CD14-positive monocyte (primary cell): ENCODE measurements at regions not wholly inside any gene's neighbourhood (a gene's known extent, or its start where the extent isn't known, plus 50 kb on each side); places are given as distances from the start of the nearest gene placed in this dataset.

Experiments
- DNase-seq, 3 donors: peaks; one replicate each; pipeline ENCODE4 v3.0.0-alpha.2; 2011 to 2022
- H2AFZ ChIP-seq: 2 replicates; pipeline ENCODE4 v1.6.0; 2012; ENCODE audit warnings: mild to moderate bottlenecking, low read depth, low read length, inconsistent platforms; ENCODE audit not compliant: insufficient read depth, poor library complexity, severe bottlenecking
- H3K27ac ChIP-seq, 2 donors: 1 replicate in 1 of 2; 2 replicates in 1 of 2; pipeline ENCODE4 v1.5.1; 2012 to 2013; ENCODE audit warnings: low read length in 2 of 2, control low read depth in 1 of 2, inconsistent platforms in 1 of 2, low read depth in 1 of 2, mild to moderate bottlenecking in 1 of 2
- H3K27me3 ChIP-seq, 2 donors: one replicate each; pipeline versions ENCODE4 v1.6.0 to v1.6.1; 2011 to 2013; ENCODE audit warnings: low read length in 2 of 2; ENCODE audit not compliant: control insufficient read depth in 2 of 2, insufficient read depth in 2 of 2
- H3K36me3 ChIP-seq, 2 donors: replicated peaks in 1 of 2; 1 replicate in 1 of 2; 2 replicates in 1 of 2; pipeline versions ENCODE4 v1.5.1 to v1.6.1; 2012 to 2013; ENCODE audit warnings: low read length in 2 of 2, control low read depth in 1 of 2, inconsistent platforms in 1 of 2, mild to moderate bottlenecking in 1 of 2; ENCODE audit not compliant: insufficient read depth in 2 of 2, control insufficient read depth in 1 of 2
- H3K4me1 ChIP-seq, 2 donors: 1 replicate in 1 of 2; 2 replicates in 1 of 2; pipeline versions ENCODE4 v1.5.1 to v1.6.1; 2012 to 2013; ENCODE audit warnings: low read length in 2 of 2, control low read depth in 1 of 2, inconsistent platforms in 1 of 2, mild to moderate bottlenecking in 1 of 2, moderate library complexity in 1 of 2; ENCODE audit not compliant: insufficient read depth in 2 of 2, control insufficient read depth in 1 of 2
- H3K4me2 ChIP-seq: replicated peaks from 2 replicates; pipeline ENCODE3; 2012; ENCODE audit warnings: low read length, moderate library complexity, mild to moderate bottlenecking; ENCODE audit not compliant: poor library complexity, severe bottlenecking; ENCODE audit errors: extremely low read depth
- H3K4me3 ChIP-seq, 3 experiments: fragments of 200-600 bp in 1 of 3; sonication (generic) in 1 of 3; replicated peaks in 1 of 3; 1 replicate in 2 of 3; 2 replicates in 1 of 3; pipeline ENCODE4 v1.5.1; 2011 to 2013; ENCODE audit warnings: low read length in 3 of 3, mild to moderate bottlenecking in 3 of 3, control low read depth in 2 of 3, low read depth in 2 of 3, inconsistent platforms in 1 of 3, moderate library complexity in 1 of 3
- H3K79me2 ChIP-seq: 2 replicates; pipeline ENCODE4 v1.6.0; 2012; ENCODE audit warnings: mild to moderate bottlenecking, control low read depth, inconsistent platforms, low read length, moderate library complexity; ENCODE audit not compliant: insufficient read depth
- H3K9ac ChIP-seq: 2 replicates; pipeline ENCODE4 v1.6.0; 2017; ENCODE audit warnings: low read length, mild to moderate bottlenecking; ENCODE audit not compliant: insufficient read depth, poor library complexity, severe bottlenecking
- H3K9me3 ChIP-seq, 2 donors: replicated peaks in 1 of 2; 1 replicate in 1 of 2; 2 replicates in 1 of 2; pipeline versions ENCODE4 v1.5.1 to v1.6.1; 2012 to 2013; ENCODE audit warnings: low read length in 2 of 2, control low read depth in 1 of 2; ENCODE audit not compliant: control insufficient read depth in 1 of 2, insufficient read depth in 1 of 2
- H4K20me1 ChIP-seq: 2 replicates; pipeline ENCODE4 v1.6.0; 2012; ENCODE audit warnings: mild to moderate bottlenecking, low read length, control low read depth, moderate library complexity; ENCODE audit not compliant: insufficient read depth
- H3K27ac Mint-ChIP-seq, 7 donors: one replicate each; pipeline ENCODE4 v1.8.0; 2020; ENCODE audit warnings: mild to moderate bottlenecking in 7 of 7, mixed read lengths in 7 of 7, moderate library complexity in 6 of 7, inconsistent platforms in 2 of 7
- H3K27me3 Mint-ChIP-seq, 3 donors: one replicate each; pipeline ENCODE4 v1.8.0; 2021 to 2022; ENCODE audit warnings: low read depth in 3 of 3, mild to moderate bottlenecking in 3 of 3, mixed read lengths in 3 of 3, moderate library complexity in 3 of 3, inconsistent platforms in 1 of 3
- H3K36me3 Mint-ChIP-seq, 2 donors: one replicate each; pipeline ENCODE4 v1.8.0; 2020; ENCODE audit warnings: mixed read lengths in 2 of 2, inconsistent platforms in 1 of 2, mild to moderate bottlenecking in 1 of 2
- H3K4me1 Mint-ChIP-seq: one replicate; pipeline ENCODE4 v1.8.0; 2020; ENCODE audit warnings: mild to moderate bottlenecking, mixed read lengths
- H3K4me3 Mint-ChIP-seq, 2 donors: one replicate each; pipeline ENCODE4 v1.8.0; 2020; ENCODE audit warnings: mild to moderate bottlenecking in 2 of 2, mixed read lengths in 2 of 2, moderate library complexity in 1 of 2
- H3K9me3 Mint-ChIP-seq, 7 donors: one replicate each; pipeline ENCODE4 v1.8.0; 2020 to 2022; ENCODE audit warnings: mixed read lengths in 7 of 7, mild to moderate bottlenecking in 6 of 7, moderate library complexity in 6 of 7, inconsistent platforms in 2 of 7
- CTCF ChIP-seq: fragments of 200-600 bp; IDR thresholded peaks from one replicate; pipeline ENCODE4 v1.8.0; 2022; ENCODE audit warnings: antibody characterized with exemption, mild to moderate bottlenecking
- WGBS: methylation state at CpG from one replicate; pipeline ENCODE4 v1.1.5; 2013; ENCODE audit warnings: missing lambda C conversion rate; ENCODE audit not compliant: insufficient coverage; 5-methylcytosine and 5-hydroxymethylcytosine counted together
- intact Hi-C, 2 donors: fragments of 100-400 bp; cut with micrococcal nuclease; formaldehyde crosslinking; loops; one replicate each; pipeline versions ENCODE4 v1.15.0 to v1.15.1; 2023

- no CpG with 5 or more reads among the region's 1 CpG for WGBS
- H3K9ac ChIP-seq, result no peak overlapping the region
- Mint-ChIP-seq H3K27me3 (peaks cover 5 to 12% (median 5%) of the 10 kb centered on the region in 3 donors), H3K27ac (no peak overlapping the region), H3K36me3 (no peaks in the 10 kb centered on the region), H3K9me3 (peaks cover 0 to 3% (median 0%) of the 10 kb centered on the region in 7 donors), H3K4me1 (no peaks in the 10 kb centered on the region), H3K4me3 (no peak overlapping the region)
- no peaks in the 10 kb centered on the region for H3K4me1 ChIP-seq
- no peaks in the 10 kb centered on the region for H4K20me1 ChIP-seq
- H3K4me2 ChIP-seq, result no peak overlapping the region
- no peaks in the 10 kb centered on the region for H3K9me3 ChIP-seq
- intact Hi-C loops, result no loop called here
- H3K27me3 ChIP-seq, result no peaks in the 10 kb centered on the region
- no peak for DNase-seq
- no peaks in the 10 kb centered on the region for H3K79me2 ChIP-seq
- no peak overlapping the region for H2AFZ ChIP-seq
- no peak for TF ChIP-seq CTCF
- no peaks in the 10 kb centered on the region for H3K36me3 ChIP-seq
- H3K4me3 ChIP-seq, result no peak overlapping the region
- no peak overlapping the region for H3K27ac ChIP-seq
These were observed 321.4 kb downstream of the AACS start for GRCh38 chr12:125386652-125387051.

GRCh38 chr12:125387206-125387605, 322.0 kb downstream of the AACS start:
- no peak for DNase-seq
- no peaks in the 10 kb centered on the region for H3K4me1 Mint-ChIP-seq
- no peaks in the 10 kb centered on the region for H3K36me3 ChIP-seq
- H3K27ac Mint-ChIP-seq, result no peak overlapping the region
- no peaks in the 10 kb centered on the region for H3K4me1 ChIP-seq
- H3K27me3 Mint-ChIP-seq, result peaks cover 5 to 12% (median 5%) of the 10 kb centered on the region in 3 donors
- no peak overlapping the region for H3K4me3 Mint-ChIP-seq
- H3K4me2 ChIP-seq, result no peak overlapping the region
- no peak overlapping the region for H2AFZ ChIP-seq
- H3K79me2 ChIP-seq, result no peaks in the 10 kb centered on the region
- no peak overlapping the region for H3K9ac ChIP-seq
- no peak overlapping the region for H3K4me3 ChIP-seq
- no peak for TF ChIP-seq CTCF
- H4K20me1 ChIP-seq, result no peaks in the 10 kb centered on the region
- H3K36me3 Mint-ChIP-seq, result no peaks in the 10 kb centered on the region
- H3K9me3 ChIP-seq, result no peaks in the 10 kb centered on the region
- intact Hi-C loops, result no loop called here
- no peak overlapping the region for H3K27ac ChIP-seq
- peaks cover 0 to 3% (median 0%) of the 10 kb centered on the region in 7 donors for H3K9me3 Mint-ChIP-seq
- no peaks in the 10 kb centered on the region for H3K27me3 ChIP-seq
